HG03108 (cell line): ENCODE measurements at regions not wholly inside any gene's neighbourhood (a gene's known extent, or its start where the extent isn't known, plus 50 kb on each side); places are given as distances from the start of the nearest gene placed in this dataset.

Experiments
- ATAC-seq: cut with Tn5 transposase; IDR thresholded peaks from one replicate; pipeline ENCODE4 v1.9.1; 2021; ENCODE audit warnings: moderate library complexity; ENCODE audit not compliant: unreplicated experiment

DNA sequence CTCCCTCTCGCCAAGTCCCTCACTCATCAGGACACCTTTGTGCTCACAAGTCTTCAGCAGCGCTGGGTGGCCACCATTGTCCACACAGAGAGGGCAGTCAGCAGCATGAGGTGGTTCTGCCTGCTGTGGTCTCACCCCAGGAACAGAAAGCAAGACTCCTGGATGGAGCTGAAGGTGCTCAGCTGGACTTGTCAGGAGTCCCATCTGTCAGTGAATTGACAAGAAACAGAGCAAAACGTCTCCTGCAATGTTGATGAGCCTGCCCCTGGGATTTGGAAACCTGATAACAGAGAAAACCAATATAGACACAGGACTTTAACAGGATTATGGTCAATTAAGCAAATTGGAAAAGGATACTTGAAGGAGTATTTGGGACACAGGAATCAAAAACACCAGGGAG lies 122.2 kb upstream of the PRSS58 start:
- ATAC-seq: no peak

DNA sequence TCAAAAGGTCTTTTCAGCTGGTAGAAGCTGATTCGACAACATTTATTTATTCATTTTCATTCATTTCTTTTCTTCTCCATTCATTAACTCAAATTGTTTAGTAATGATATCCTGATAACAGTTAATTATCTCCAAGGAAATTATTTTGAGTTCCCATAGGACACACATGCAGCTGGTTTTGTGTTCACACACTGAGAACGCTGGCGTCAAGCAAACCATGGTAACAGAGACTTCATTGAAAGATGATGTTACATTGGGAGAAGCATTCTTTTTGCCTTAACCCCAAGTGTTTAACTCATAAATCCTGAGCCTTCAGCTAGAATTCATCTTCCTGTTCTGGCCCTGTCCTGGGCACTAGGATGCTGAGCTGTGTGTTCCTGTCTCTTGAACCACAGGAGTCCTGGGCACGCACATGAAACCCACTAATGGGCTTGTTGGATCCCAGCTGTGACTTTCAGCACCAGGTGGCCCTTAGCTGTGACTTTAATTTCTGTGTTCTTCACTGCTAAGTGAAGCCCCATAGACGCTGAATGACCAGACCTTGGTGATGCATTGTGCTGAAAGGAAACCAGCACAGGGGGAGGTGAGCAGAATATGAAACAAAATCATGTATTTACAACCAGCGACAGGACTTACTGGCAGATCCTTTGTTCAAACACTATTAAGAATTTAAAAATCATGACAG lies 121.5 kb upstream of the PRSS58 start:
- no peak for ATAC-seq

DNA sequence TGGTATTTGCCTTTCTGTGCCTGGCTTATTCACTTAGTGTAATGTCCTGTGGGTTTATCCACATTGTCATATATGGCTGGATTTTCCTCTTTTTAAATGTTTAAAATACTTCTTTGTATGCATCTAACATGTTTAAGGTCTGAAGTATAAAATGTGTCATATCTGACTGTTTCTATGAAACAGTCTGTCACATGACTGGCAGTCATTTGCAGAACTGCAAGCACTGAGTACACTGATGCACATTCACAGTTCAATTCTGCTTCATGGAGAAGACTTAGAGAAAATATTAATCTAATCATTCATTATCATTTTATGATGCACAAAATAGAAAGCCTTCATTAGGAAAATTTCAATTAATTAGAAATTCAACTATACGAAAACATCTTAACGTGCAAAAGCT lies 119.7 kb upstream of the PRSS58 start:
- ATAC-seq: no peak

DNA sequence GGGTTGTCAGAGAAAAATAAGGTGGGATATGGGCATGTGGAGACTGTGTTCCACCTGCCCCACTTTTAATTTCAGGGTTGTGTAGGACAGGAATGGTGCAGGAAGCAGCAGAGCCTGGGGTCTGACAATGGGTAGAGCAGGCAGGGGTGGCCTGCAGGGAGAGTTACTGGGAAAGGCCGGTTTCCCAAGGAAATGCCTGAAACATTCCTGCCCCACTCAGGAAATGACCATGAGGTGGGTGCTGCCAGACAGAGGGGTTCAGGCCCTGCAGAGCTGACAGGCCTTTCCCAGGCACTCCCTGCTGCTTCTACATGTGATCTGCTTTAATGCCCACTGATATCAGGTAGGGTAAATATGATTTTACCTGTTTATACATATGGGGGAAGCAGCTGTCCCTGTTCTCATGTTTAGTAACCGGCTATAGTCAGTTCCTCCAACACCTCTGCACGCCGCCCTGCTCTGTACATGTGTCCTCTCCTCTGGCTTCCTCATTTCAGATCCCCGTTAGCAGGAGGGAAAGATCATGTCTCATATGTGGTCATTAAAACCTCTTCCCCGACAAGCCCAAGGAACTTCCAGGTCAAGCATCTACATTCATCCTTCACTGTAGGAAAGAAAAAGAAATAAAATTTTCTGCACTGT lies 118.6 kb upstream of the PRSS58 start:
- no peak for ATAC-seq

DNA sequence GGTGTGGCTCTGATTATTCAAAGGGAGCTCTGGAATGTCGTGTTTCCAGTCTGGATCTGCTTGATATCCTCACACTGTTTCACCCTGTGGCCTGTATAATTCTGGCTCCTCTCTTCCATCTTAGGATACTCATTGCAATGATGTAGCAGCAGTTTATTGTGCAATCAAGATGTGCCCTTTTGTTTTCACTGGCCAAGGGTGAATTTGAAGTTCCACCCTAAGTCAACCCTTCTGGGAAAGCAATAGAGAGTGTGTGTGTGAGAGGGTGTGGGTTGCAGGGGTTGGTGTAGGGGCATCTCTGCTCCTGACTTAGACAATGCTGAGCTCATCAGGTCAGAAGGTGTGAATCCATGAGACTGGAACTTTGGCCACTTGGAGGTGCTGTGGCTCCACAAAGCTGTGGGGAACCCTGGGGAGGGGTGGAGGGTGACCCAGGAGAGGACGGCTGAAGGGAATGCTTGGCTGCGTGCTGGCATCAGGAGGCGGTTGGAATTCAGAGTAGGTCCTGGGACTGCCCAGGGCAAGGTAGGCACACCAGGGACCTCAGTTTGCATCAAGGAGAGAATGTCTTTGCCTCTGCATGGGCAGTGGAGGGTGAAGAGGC lies 118.0 kb upstream of the PRSS58 start:
- no peak for ATAC-seq

DNA sequence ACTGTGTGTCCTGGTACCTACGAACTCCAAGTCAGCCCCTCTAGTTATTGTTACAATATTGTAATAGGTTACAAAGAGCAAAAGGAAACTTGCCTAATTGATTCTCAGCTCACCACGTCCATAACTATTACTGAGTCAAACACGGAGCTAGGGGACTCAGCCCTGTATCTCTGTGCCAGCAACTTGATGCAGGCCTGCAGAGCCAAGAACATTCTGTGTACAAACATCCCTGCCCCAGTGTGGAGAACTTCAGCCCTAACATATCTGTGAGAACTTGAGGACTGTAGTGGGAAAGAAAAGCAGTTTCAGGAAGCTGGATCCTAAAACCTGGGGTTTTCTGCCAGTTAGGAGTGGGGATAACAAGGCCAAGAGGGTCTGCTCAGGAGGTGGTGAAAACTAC lies 114.9 kb upstream of the PRSS58 start:
- no peak for ATAC-seq

DNA sequence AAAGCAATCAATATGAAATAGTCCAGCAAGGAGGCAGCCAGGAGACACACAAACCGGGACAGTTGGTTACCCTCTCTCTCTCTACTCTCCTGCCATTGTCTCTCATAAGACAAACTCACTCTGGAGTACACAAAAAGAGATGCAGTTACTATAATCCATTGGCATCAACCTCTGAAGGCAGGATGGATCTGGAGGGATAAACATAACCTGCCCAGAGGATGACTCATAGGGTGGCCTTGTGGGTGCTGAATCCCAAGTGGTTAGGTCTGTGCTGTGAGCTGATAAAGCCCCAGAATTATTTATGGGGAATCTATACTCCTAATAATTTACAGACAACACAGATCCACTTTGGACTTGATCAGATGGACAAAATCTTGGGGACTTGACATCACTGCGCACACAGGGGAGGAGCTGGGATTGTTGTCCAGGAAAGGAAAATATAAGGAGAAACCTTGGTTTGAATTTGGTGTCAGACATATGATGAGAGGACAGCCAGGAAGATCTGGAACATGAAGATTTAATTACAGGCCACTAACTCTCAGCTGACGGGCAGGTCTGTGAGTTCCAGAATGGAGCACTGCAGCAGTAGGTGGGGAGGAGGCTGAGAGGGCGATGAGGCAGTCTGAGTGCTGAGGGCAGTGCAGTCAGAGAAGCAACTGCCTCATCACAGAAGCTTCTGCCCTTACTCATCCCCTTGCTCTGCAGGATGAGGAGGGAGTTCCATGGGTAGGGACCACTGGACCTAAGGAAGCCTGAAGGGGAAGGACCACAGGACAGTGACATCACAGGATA lies 113.9 kb upstream of the PRSS58 start:
- no peak for ATAC-seq

DNA sequence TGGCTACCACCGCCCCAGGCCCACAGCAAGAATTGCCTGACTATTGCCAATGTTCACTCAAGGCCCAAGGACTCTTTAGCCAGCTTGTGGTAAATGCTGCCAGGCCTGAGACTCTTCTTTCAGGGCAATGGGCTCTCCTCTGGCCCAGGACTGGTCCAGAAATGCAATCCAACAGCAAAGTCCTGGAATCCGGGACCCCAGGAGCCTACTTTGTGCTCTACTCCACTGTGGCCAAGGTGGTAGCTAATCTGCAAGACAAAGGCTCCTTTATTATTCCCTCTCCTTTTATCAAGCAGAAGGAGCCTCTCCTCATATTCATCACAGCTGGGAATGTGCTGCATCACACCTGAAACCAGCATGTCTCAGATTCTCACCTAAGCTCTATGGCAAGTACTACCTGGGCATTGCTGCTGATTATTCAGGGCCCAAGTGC lies 107.6 kb upstream of the PRSS58 start:
- ATAC-seq: no peak

DNA sequence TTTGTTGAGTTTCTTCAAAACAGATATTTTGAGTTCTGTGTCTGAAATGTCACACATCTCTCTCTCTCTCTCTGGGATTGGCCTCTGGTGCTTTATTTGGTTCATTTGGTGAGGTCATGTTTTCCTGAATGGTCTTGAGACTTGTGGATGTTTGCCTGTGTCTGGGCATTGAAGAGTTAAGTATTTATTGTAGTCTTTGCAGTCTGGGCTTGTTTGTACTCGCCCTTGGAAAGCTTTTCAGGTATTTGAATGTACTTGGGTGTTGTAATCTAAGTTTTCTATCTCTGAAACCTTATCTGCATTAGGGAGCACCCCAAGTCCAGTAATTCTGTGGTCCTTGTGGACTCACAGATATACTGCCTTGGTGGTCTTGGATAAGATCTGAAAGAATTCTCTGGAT lies 106.7 kb upstream of the PRSS58 start:
- no peak for ATAC-seq

DNA sequence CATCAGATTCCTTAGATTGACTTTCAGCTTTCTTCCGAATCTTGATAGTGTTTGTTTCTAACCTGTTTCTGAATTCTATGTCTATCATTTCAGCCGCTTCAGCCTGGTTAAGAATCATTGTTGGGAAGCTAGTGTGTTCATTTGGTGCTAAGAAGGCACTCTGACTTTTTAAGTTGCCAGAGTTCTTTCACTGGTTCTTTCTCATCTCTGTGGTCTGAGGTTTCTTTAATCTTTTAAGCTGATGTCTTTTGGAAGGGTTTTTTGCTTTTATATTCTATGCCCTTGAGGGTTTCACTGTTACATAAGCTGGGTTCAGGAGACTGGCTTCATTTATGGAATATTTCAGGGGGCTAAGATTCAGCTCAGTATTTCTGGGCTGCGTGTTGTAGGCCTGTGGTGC lies 104.5 kb upstream of the PRSS58 start:
- ATAC-seq: no peak

DNA sequence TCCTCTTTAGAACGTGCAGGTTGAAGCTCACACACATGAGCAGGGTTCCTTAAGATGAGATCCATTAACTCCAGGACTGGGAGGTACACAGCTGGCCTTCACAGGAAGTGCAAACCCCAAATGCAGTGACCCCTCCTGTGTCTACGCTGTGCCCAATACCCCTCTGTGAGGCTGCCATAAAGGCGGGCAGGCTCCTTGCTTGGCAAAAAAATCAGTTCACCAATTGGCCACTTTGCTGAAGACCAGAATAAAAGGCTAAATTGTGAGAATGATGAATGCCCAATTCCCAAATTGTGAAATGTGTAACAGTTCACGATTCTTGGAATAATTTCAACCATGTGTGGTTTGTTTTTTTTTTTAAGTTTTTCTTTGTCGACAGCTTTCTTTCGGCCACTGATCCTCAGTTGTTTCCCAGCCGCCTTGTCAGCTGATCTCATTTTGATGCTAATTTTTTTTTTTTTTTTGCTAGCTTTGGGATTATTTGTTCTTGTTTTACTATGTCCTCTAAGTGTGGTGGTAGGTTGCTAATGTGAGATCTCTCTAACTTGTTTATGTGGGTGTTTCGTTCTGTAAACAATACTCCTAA lies 101.9 kb upstream of the PRSS58 start:
- no peak for ATAC-seq

DNA sequence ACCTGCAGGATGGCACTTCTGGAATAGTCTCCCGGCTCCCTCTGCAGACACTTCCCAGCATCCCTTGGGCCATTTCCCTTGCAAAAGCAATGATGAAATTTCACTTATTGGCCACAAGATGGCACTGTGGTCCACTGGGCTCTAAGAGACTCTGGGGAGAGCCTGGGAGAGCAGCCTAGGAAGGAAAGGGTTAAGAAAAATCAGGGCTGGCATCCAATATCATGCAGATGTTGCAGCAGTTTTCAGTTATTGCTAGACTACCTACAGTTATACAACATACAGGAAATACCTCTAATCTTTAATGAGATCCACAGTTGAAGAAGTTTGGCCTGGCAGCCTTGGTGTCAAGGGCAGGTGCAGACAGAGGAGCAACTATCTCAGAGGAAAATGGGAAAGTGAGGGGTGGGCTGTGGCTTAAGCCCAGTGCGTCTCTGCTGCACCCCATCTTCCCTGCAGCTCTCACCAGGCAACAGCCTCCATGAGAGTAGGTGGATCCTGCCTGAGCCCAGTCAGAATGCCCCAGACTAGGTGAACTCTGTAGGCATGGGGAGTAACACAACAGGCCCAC lies 100.2 kb upstream of the PRSS58 start:
- ATAC-seq: peak; percentile 83

DNA sequence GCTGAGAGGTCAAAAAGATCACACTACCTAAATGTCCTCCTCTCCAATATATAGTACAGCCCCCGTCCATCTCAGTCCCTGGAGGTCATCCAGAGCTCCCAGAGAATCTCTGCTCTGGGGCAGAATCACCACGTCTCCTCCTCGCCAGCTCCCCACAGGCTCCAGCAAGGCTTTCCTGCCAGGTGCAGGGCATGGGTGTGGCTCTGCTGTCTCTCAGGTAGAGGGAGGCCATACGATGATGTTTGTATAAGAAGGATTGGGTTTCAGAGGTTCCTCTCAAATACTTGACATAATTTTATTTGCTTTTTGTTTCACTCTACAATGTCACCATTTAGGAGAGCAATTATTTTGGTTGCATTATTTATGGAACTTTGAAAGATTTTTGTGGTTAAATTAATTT lies 98.3 kb upstream of the PRSS58 start:
- ATAC-seq: no peak

DNA sequence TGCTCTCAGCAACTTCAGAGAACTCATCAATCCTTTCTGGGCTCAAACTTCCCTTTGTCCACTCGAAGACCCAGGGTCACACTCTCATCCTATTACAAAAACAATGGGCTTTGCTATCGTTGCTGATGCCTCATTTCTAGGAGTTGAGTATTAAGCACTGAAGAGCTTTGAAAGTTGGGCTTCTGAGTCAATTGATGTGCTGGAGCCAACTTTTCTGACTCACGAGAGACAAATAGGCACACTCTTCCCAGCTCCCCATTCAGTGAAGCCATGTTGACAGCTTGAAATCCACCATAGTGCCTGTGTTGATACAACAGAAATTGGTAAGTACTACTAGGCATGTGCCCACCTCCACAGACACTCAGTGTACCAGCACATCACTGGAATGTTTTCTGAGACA lies 97.5 kb upstream of the PRSS58 start:
- ATAC-seq: no peak

DNA sequence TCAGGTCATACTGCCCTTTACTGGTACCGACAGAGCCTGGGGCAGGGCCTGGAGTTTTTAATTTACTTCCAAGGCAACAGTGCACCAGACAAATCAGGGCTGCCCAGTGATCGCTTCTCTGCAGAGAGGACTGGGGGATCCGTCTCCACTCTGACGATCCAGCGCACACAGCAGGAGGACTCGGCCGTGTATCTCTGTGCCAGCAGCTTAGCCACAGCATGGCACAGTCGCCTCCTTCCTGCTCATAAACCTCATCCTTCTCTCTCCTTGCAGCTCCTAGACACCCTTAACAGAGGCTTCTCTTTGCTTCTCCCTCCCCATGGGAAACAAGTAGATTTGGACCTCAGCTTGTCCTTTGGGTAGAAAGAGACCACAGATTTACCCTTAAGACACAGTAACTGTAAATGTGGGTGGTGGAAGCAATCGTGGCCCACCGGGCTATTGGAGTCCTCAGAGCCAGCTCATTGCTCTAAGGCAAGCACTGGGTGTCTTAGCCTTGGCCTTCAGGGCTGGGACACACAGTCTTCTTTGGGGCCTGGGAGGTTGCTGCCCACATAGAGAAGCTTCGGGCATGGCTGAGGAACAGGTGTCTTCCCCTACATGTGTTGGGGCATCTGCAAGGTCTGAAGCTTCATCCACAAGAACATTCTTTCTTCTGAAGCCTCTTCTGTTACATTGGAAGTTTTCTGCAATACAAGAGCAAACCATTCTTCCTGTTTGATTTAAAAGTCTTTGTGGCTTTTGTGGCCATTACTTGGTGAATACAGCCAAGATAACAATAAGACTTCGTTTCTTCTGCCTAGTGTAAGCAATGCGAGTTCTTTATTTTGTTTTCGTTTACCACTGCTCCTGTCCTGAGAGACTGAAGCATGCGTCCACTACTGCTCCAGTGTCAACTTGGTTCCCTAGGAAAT lies 95.5 kb upstream of the PRSS58 start:
- ATAC-seq: no peak

DNA sequence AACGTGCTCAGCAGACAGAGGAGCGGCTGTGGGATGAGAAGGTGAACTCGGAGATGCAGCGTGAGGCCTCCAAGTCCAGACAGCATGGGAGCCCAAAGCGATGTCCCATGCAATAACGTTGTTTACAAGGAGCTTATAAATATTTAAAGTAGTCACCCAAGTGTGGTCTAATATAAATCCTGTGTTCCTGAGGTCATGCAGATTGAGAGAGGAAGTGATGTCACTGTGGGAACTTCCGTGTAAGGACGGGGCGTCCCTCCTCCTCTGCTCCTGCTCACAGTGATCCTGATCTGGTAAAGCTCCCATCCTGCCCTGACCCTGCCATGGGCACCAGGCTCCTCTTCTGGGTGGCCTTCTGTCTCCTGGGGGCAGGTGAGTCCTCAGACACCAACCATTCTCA lies 94.7 kb upstream of the PRSS58 start:
- no peak for ATAC-seq

DNA sequence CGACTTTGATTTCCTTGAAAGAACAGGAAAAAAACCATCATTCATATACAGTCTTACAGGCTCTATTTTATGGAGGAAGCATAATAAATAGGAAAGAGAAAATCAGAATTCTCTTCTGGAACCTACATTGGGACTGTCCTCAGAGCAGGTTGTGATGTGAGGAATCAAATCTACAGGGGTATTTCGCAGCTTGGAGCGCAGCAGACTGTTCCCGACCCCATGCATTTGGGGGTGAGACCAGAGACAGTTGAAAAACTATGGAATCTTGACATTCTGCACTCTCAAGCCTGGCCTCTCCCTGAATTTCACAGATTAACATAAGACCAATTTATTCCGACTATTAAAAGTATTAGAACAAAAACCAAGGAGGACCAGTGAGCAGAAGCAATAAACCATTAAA lies 93.3 kb upstream of the PRSS58 start:
- no peak for ATAC-seq

DNA sequence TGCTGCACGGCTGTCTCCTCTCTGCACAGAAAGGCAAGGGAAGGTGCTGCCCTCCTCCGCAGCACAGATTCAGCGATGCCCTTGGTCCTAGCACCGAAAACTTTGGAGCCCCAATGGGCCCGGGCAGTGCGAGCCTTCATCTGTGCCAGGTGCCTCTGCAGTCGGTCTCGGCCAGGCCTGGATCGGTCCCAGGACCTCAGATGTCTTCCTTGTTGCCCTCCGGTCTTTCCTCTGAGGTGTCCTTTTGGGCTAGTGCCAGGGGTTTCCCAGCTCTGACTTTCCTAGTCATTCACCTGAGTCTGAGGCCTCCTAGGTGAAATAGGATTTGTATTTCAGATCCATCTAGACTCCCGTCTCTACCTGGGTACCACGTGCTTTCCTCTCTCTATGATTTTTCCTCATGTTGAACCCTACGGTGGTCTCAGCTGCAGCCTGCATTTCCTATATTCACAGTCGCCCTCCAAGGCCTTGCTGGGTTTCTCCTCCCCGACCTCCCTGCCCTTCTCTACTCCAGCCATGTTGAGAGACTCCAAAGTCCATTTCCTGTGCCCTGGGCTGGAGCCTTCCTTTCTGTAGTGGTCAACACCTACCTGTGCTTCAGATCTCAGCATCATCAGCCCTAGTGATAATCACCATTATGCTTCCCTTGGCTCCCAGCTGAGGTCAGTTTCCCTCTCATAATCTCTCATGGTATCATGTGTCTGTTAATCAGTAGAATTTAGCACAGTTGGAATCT lies 92.0 kb upstream of the PRSS58 start:
- ATAC-seq: no peak

DNA sequence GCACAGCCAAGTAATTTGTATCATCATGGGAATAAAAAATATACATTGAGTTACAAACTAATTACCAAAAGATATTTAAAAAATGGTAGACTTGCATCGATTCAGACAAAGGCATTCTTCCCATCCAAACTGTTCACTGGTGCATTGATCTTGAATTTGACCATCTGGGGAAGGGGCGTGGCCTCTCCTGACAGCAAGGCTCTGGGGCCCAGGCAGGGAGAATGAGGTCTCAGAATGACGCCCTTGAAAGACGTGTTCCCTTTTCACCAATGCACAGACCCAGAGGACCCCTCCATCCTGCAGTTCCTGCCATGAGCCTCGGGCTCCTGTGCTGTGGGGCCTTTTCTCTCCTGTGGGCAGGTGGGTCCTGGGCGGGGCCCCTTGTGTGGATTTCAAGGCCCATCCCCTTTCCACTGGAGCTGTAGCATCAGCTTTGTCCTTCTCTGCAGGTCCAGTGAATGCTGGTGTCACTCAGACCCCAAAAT lies 91.1 kb upstream of the PRSS58 start:
- no peak for ATAC-seq
